G401 (cell line): ENCODE measurements at regions not wholly inside any gene's neighbourhood (a gene's known extent, or its start where the extent isn't known, plus 50 kb on each side); places are given as distances from the start of the nearest gene placed in this dataset.
"Not testable (repeated sequence)": the region's sequence is repeated elsewhere in the genome, so short reads cannot be mapped to it uniquely, and the experiment has no call there.

ENCODE experiments used
- DNase-seq: peaks from one replicate; pipeline ENCODE4 v3.0.0-alpha.2; 2015; ENCODE audit warnings: low spot score
- in situ Hi-C: cut with HindIII; loops from 2 replicates; pipeline ENCODE4 v1.10.0; 2016; ENCODE audit warnings: low sequenced_read_pairs, mixed read lengths

DNA sequence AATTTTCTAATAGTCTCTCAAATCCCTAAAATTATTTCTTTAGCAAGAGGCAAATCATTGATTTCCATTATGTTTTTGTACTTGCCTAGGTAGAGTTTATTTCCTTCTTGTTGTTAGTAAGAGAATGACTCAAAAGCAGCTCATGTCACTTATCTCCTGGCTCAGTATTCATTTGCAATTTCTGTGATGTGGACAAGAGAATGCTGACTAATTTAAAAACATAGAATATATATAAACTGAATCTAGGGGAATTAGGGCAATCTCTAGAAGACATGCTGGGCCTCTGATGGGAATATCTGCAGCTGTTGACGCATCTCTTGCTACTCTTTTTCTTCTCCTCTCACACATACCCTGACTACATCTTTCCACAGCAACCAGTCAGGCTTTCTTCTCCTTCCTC, 130.8 kb upstream of the PRKD1 start:
- no peak for DNase-seq
- in situ Hi-C loops = no loop called here

GRCh38 chr14:30063746-30064145, 136.1 kb upstream of the PRKD1 start:
- in situ Hi-C loops = no loop called here
- DNase-seq = no peak

- DNase-seq = no peak
- in situ Hi-C loops = no loop called here
Measured at GRCh38 chr14:30064454-30064853, 136.8 kb upstream of the PRKD1 start.

GRCh38 chr14:30069536-30069935, 141.9 kb upstream of the PRKD1 start:
- in situ Hi-C loops = no loop called here
- DNase-seq = no peak

DNA sequence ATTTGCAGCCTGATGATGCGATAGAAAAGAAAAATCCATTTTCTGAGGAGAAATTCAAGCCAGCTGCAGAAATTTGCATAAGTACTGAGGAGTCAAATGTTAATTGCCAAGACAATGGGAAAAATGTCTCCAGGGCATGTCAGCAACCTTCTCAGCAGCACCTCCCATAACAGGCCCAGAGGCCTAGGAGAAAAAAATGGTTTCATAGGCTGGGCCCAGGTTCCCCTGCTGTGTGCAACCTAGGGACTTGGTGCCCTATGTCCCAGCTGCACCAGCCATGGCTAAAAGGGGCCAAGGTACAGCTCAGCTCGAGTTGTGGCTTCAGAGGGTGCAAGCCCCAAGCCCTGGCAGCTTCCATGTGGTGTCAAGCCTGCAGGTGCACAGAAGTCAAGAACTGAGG, 144.8 kb upstream of the PRKD1 start:
- DNase-seq, in situ Hi-C loops: not testable (repeated sequence)

GRCh38 chr14:30077946-30078345, 150.3 kb upstream of the PRKD1 start:
- in situ Hi-C loops = no loop called here
- no peak for DNase-seq

DNA sequence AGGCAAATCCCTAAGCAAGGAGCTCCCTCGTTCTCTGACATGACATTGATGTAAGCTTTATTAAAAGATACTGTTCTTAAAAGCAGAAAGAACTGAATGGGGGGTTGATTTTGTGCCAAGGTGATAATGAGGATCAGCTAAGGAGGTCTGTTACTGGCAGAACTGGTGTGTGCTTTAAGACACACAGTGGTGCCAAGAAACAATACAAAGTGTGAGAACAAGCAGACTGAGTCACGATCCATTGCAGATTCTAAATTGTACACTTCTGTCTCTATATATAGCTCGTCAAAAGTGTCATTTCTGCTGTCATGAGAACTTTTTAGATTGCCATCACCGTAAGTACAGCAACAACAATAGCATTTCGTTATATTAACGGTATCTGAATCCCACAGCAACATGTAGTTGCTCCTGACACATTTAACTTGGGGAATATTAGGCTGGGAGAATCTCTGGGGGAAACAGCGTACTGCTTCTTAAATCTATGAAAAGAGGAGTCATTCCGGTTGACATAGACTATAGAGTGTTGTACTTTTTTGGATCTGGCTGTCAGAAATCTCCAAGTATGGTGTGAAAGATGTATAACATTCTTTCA, 151.3 kb upstream of the PRKD1 start:
- in situ Hi-C loops = no loop called here
- DNase-seq = no peak

DNA sequence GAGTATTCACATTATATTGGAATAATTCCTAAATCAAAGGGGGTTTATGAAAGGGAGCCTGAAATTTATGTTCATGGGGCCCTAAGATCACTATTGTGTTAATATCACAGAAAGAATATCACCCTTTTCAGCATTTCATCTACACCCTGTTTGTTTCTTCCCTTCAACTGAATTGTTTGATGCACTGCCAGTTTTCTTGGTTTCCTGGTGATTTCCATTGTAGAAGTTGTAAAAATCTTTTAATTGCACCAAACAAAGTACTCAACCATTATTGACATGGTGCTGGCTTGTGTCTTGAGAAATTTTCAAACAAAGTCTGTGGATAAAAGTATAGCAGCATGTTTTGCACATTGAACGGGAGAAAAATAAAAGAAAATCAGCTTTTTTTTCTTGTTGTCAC, 154.8 kb upstream of the PRKD1 start:
- DNase-seq = no peak
- in situ Hi-C loops = no loop called here

DNA sequence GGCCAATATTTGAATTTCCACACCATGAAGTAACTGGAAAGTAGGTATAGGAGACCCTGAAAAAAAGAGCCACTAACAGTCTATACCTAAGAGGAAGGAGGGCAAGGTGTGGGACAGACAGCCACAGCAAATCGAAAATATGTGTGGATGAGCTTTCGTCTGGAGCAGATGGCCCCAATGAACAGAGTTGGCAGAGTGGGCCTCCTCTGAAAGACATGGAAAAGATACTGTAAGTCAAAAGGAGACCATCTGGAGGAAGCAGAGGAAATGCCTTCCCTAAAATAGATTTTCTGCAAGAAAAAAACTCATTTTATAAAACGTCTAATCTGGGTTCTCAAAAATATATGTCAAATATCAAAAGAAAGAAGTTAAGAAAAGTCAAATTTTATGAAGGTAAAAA, 157.2 kb upstream of the PRKD1 start:
- no peak for DNase-seq
- in situ Hi-C loops = no loop called here

GRCh38 chr14:30085943-30086342, 158.3 kb upstream of the PRKD1 start:
- DNase-seq = no peak
- in situ Hi-C loops = no loop called here

DNA sequence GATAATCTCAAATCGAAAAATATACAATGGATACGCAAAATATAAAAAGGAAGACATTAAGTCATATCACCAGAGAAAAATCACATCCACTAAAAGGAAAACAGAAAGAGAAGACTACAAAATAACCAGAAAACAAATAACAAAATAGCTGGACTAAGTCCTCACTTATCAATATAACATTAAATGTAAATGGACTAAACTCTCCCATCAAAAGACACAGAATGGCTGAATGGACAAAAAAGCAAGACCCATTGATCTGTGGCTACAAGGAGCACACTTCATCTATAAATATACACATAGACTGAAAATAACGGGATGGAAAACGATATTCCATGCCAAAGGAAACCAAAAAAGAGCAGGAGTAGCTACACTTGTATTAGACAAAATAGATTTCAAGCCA, 161.0 kb upstream of the PRKD1 start:
- no peak for DNase-seq
- in situ Hi-C loops = no loop called here

DNA sequence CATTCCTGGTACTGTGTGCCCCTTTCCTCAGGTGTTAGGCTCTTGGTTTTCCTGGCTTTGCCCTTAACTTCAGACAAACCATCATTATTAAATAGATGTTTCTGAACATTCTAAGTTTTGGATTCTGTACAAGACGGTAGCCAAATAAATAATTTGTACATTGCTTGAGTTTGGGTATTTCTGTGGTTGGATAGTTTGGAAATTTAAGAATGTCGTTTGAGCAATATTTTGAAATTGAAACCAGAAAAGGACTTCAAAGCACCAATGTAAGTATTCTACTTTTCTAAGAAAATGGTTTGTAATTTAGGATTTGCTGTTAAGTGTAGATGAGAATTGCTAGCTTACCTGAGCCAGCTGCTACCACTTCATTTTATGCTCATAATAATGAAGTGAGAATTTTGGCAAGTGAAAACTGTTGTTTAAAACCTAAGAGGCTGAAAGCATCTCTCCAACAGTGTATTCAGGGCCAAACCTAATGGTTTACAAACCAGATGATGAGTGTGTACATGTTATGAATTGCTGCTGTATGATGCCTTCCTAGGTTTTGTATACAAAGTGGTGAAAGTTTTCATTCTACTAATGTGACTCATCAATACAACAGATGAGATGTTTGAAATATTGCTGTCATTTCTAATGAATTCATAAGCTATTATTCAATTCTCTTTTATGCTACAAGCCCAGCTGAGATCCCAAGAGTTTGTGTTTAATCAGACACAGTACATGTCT, 181.5 kb upstream of the PRKD1 start:
- in situ Hi-C loops = no loop called here
- no peak for DNase-seq

GRCh38 chr14:30114051-30114450, 186.4 kb upstream of the PRKD1 start:
- DNase-seq = no peak
- in situ Hi-C loops = no loop called here

DNA sequence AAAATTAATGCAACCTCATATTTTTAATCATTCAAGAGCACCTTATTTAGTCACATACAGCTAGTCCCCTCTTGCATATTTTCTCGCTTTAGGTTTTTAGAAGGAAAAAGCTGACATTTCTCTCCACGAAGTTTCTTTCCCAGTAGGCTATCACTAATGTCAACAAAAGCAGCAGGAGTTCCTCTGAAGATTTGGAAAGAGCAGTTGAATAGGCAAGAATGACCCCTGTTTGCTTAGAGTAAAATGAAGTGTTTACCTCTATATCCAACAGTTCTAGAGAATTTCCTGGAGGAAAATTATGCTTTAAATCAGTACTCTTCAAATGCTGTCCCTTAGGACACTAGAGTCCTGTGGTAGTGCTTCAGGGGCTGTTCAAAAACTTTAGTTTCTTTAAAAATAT, 188.1 kb upstream of the PRKD1 start:
- in situ Hi-C loops = no loop called here
- no peak for DNase-seq

- in situ Hi-C loops = no loop called here
- DNase-seq = no peak
Measured at GRCh38 chr14:30118992-30119640, 191.5 kb upstream of the PRKD1 start.

- in situ Hi-C loops = no loop called here
Measured at GRCh38 chr14:30125322-30125979, 197.8 kb upstream of the PRKD1 start.

DNA sequence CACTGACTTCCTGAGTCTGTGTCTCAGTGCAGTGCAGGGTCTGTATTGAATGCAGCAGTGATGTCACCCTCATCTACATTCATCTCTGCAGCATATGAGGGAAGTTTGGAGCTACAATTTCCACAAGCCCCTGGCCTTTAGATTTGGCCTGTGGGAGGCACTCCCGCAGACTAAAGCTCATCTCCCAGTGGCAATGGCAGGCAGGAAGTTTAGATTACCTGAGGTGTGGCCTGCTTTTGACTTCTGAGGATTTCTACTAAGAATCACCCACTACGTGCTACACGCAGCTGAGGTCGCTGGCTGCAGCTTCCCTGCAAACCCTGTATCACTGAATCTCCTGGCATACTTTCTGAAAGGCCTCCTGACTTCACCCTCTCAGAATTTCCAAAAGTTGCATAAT, 202.2 kb upstream of the PRKD1 start:
- in situ Hi-C loops = no loop called here
- no peak for DNase-seq

More at GRCh38 chr14:30125322-30125979, 197.8 kb upstream of the PRKD1 start:
- no peak for DNase-seq

GRCh38 chr14:30131581-30132097, 204.0 kb upstream of the PRKD1 start:
- in situ Hi-C loops = no loop called here
- no peak for DNase-seq

DNA sequence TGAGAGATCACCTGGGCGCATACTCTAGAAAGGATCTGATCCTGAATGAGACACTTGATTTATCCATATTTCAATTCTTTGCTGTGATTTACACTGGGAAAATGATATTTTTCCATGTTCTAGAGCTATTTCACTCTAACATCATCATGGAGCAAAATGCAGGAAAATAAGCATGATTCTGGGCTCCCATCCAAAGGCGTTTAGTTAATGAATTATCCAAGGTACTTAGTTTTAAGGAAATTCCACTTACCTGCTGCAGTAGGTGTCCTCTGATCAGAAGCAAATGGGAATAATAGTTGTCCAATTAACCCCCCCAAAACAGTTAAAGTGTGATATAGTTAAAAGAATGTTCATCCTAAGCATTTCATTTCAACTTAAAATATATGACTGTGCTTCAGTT, 204.5 kb upstream of the PRKD1 start:
- DNase-seq = no peak
- in situ Hi-C loops = no loop called here

GRCh38 chr14:30134936-30135335, 207.3 kb upstream of the PRKD1 start:
- in situ Hi-C loops = no loop called here
- no peak for DNase-seq
